ENCODE measurements at regions not wholly inside any gene's neighbourhood (a gene's known extent, or its start where the extent isn't known, plus 50 kb on each side); places are given as distances from the start of the nearest gene placed in this dataset.

- TF ChIP-seq CTCF (IDR thresholded peaks at IDR 0.05; ENCODE audit: low read depth, low read length): no peak
- H3K4me1 ChIP-seq: no peaks in the 10 kb centered on the region
- DNase-seq: no peak
- no peaks in the 10 kb centered on the region for H3K36me3 ChIP-seq
- no peaks in the 10 kb centered on the region for H3K27me3 ChIP-seq
- no peak overlapping the region for H3K4me3 ChIP-seq (ENCODE audit: low read depth, low read length)
- H3K9me3 ChIP-seq: no peaks in the 10 kb centered on the region
Observed at GRCh38 chr10:37667736-37668135, 189.7 kb downstream of the ZNF248 start.

- H3K4me1 ChIP-seq: no peaks in the 10 kb centered on the region
- no peaks in the 10 kb centered on the region for H3K36me3 ChIP-seq
- H3K9me3 ChIP-seq: no peaks in the 10 kb centered on the region
- TF ChIP-seq CTCF (IDR thresholded peaks at IDR 0.05; ENCODE audit: low read depth, low read length): no peak
- no peak for DNase-seq
- H3K4me3 ChIP-seq (ENCODE audit: low read depth, low read length): no peak overlapping the region
- H3K27me3 ChIP-seq: no peaks in the 10 kb centered on the region
Observed at GRCh38 chr10:37654466-37654865, 202.9 kb downstream of the ZNF248 start.

GRCh38 chr10:37643187-37643586 lies 214.2 kb downstream of the ZNF248 start:
- Histone ChIP-seq H3K4me3 (ENCODE audit: low read depth, low read length) (no peak overlapping the region), H3K9me3 (no peaks in the 10 kb centered on the region), H3K27me3 (no peaks in the 10 kb centered on the region), H3K4me1 (no peaks in the 10 kb centered on the region), H3K36me3 (no peaks in the 10 kb centered on the region)
- TF ChIP-seq CTCF (IDR thresholded peaks at IDR 0.05; ENCODE audit: low read depth, low read length): no peak
- no peak for DNase-seq

- DNase-seq: no peak
- Histone ChIP-seq H3K9me3 (no peaks in the 10 kb centered on the region), H3K4me3 (ENCODE audit: low read depth, low read length) (no peak overlapping the region), H3K4me1 (no peaks in the 10 kb centered on the region), H3K27me3 (no peaks in the 10 kb centered on the region), H3K36me3 (no peaks in the 10 kb centered on the region)
- no peak for TF ChIP-seq CTCF (IDR thresholded peaks at IDR 0.05; ENCODE audit: low read depth, low read length)
Observed at GRCh38 chr10:37640301-37640700, 217.1 kb downstream of the ZNF248 start.

GRCh38 chr10:37639200-37639599 lies 218.2 kb downstream of the ZNF248 start:
- Histone ChIP-seq H3K4me1 (no peaks in the 10 kb centered on the region), H3K27me3 (no peaks in the 10 kb centered on the region), H3K36me3 (no peaks in the 10 kb centered on the region), H3K9me3 (no peaks in the 10 kb centered on the region), H3K4me3 (ENCODE audit: low read depth, low read length) (no peak overlapping the region)
- no peak for TF ChIP-seq CTCF (IDR thresholded peaks at IDR 0.05; ENCODE audit: low read depth, low read length)
- DNase-seq: no peak

GRCh38 chr10:37638569-37638968 lies 218.8 kb downstream of the ZNF248 start:
- Histone ChIP-seq H3K4me3 (ENCODE audit: low read depth, low read length) (no peak overlapping the region), H3K27me3 (no peaks in the 10 kb centered on the region), H3K9me3 (no peaks in the 10 kb centered on the region), H3K4me1 (no peaks in the 10 kb centered on the region), H3K36me3 (no peaks in the 10 kb centered on the region)
- TF ChIP-seq CTCF (IDR thresholded peaks at IDR 0.05; ENCODE audit: low read depth, low read length): no peak
- DNase-seq: no peak
